PFSK-1 (cell line): ENCODE measurements at regions not wholly inside any gene's neighbourhood (a gene's known extent, or its start where the extent isn't known, plus 50 kb on each side); places are given as distances from the start of the nearest gene placed in this dataset.

Experiments
- SIN3A ChIP-seq: IDR thresholded peaks from 2 replicates; pipeline ENCODE4 v1.6.1; 2012; ENCODE audit warnings: mild to moderate bottlenecking, low read length, moderate library complexity, borderline replicate concordance; ENCODE audit not compliant: insufficient read depth
- TF ChIP-seq, protein P1 (sequence below), 2 experiments: IDR thresholded peaks; 2 replicates each; pipeline versions ENCODE4 v1.6.1 to v1.8.0; 2011 to 2012; ENCODE audit warnings: low read depth in 2 of 2, low read length in 2 of 2, control low read depth in 1 of 2, inconsistent platforms in 1 of 2, mild to moderate bottlenecking in 1 of 2, moderate library complexity in 1 of 2; ENCODE audit not compliant: insufficient read depth in 1 of 2

DNA sequence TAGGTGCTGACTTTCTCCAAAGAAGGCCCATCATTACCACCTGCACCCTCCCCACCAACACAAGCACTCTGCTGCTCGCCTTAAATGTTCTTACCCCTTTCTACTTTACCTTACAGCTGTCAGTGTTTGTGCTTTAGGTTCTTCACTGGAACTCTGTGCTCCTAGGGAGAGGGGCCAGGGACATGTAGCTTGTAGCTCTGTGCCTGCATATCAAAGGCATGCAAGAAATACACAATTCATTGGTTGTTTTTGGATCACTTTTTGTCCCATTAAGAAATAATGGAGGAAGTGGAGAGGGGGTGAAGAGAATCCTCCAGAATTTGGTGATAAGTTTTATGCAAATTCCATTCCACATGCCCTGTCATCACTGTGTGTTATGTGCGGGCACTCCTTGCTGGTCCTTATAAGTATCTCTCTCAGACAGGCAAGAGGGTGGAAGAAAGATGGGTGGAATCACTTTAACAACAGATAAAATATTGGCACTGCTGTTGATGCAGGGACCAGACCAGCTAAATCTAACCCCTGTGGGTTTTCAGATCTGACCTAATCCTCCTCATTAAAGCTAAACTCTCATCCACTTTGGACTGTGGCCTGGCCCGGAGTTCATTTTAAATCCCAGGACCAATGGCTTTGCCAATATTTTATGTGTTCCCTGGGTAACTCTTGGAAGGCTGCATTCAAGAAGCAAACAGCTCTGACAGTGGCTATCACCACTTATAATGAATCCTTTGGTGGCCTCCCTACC lies 375.8 kb upstream of the NFE2L3 start:
- TF ChIP-seq SIN3A: no peak
- TF ChIP-seq, protein P1, sequence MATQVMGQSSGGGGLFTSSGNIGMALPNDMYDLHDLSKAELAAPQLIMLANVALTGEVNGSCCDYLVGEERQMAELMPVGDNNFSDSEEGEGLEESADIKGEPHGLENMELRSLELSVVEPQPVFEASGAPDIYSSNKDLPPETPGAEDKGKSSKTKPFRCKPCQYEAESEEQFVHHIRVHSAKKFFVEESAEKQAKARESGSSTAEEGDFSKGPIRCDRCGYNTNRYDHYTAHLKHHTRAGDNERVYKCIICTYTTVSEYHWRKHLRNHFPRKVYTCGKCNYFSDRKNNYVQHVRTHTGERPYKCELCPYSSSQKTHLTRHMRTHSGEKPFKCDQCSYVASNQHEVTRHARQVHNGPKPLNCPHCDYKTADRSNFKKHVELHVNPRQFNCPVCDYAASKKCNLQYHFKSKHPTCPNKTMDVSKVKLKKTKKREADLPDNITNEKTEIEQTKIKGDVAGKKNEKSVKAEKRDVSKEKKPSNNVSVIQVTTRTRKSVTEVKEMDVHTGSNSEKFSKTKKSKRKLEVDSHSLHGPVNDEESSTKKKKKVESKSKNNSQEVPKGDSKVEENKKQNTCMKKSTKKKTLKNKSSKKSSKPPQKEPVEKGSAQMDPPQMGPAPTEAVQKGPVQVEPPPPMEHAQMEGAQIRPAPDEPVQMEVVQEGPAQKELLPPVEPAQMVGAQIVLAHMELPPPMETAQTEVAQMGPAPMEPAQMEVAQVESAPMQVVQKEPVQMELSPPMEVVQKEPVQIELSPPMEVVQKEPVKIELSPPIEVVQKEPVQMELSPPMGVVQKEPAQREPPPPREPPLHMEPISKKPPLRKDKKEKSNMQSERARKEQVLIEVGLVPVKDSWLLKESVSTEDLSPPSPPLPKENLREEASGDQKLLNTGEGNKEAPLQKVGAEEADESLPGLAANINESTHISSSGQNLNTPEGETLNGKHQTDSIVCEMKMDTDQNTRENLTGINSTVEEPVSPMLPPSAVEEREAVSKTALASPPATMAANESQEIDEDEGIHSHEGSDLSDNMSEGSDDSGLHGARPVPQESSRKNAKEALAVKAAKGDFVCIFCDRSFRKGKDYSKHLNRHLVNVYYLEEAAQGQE (IDR thresholded peaks at IDR 0.05; ENCODE audit: insufficient read depth in 1 of 2, low read depth in 2 of 2, low read length in 2 of 2): no peak
